Psoas muscle (tissue), 7 donors: ENCODE measurements at regions not wholly inside any gene's neighbourhood (a gene's known extent, or its start where the extent isn't known, plus 50 kb on each side); places are given as distances from the start of the nearest gene placed in this dataset.

Experiments used
- ATAC-seq, 4 donors: fragments of 200-7000 bp; cut with Tn5 transposase; one replicate each; pipeline ENCODE4 v1.9.1; 2020; ENCODE audit warnings: moderate library complexity in 3 of 4, mild to moderate bottlenecking in 2 of 4
- DNase-seq, 2 donors: peaks; one replicate each; pipeline ENCODE4 v3.0.0-alpha.2; 2020
- H3K27ac ChIP-seq: fragments of 200-600 bp; one replicate; pipeline ENCODE4 v1.8.0; 2022
- H3K27me3 ChIP-seq, 3 donors: fragments of 200-600 bp in 1 of 3; one replicate each; pipeline versions ENCODE4 v1.6.1 to v1.8.0; 2013 to 2022; ENCODE audit warnings: low read length in 2 of 3, mild to moderate bottlenecking in 2 of 3, moderate library complexity in 1 of 3; ENCODE audit not compliant: insufficient read depth in 3 of 3
- H3K36me3 ChIP-seq, 2 donors: fragments of 200-600 bp in 1 of 2; one replicate each; pipeline versions ENCODE4 v1.6.1 to v1.8.0; 2013 to 2022; ENCODE audit warnings: low read depth in 1 of 2, mild to moderate bottlenecking in 1 of 2, moderate library complexity in 1 of 2; ENCODE audit not compliant: insufficient read depth in 1 of 2
- H3K4me1 ChIP-seq: fragments of 200-600 bp; one replicate; pipeline ENCODE4 v1.8.0; 2022
- H3K4me3 ChIP-seq: fragments of 200-600 bp; one replicate; pipeline ENCODE4 v1.8.0; 2022; ENCODE audit warnings: mild to moderate bottlenecking
- H3K9me3 ChIP-seq: fragments of 200-600 bp; one replicate; pipeline ENCODE4 v1.8.0; 2022
- WGBS, 3 donors: extraction: QIAGEN DNeasy Blood & Tissue Kit; methylation state at CpG; one replicate each; pipeline versions ENCODE4 v1.1.6 to v1.1.7; 2013; 5-methylcytosine and 5-hydroxymethylcytosine counted together
- intact Hi-C, 2 donors: fragments of 100-400 bp; cut with DNase I; formaldehyde crosslinking; loops; one replicate each; pipeline versions ENCODE4 v1.11.0 to v1.14.2; 2022
- TF ChIP-seq, protein P1 (sequence below): fragments of 200-600 bp; IDR thresholded peaks from one replicate; pipeline ENCODE4 v1.8.0; 2022; ENCODE audit warnings: antibody characterized with exemption
- donor health status: healthy with polysubstance abuse.
- donor health status: DM: no; HTN: no; CAD: no; lungs with moderate emphysema.
- donor health status: Bipolar disorder and iron deficiency.
- donor health status: healthy.
- donor health status: DM: yes; HTN: yes; CAD: no.
- donor health status: DM: no; HTN: no; CAD: no.
- donor health status: DM: yes; HTN: yes; CAD: no.

DNA sequence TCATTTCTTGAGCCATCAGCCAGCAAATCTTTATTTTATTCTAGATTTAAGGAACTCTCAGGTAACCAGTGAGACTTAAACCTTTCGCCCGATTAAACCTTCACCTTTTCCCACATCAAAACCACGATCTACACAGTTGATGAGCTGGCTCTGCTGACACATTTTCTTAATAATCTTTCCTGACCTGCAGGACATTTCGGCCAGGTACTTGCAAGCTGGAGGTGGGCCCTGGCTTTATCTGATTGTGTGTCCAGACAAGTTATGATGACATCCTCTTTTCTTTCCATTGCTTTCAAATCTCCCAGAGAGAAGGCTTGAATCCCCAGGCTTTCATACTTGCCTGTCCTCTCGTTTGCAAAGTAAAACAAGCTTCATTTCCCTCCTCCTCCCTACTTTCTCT is 144.2 kb downstream of the EFNB2 start:
- TF ChIP-seq, protein P1, sequence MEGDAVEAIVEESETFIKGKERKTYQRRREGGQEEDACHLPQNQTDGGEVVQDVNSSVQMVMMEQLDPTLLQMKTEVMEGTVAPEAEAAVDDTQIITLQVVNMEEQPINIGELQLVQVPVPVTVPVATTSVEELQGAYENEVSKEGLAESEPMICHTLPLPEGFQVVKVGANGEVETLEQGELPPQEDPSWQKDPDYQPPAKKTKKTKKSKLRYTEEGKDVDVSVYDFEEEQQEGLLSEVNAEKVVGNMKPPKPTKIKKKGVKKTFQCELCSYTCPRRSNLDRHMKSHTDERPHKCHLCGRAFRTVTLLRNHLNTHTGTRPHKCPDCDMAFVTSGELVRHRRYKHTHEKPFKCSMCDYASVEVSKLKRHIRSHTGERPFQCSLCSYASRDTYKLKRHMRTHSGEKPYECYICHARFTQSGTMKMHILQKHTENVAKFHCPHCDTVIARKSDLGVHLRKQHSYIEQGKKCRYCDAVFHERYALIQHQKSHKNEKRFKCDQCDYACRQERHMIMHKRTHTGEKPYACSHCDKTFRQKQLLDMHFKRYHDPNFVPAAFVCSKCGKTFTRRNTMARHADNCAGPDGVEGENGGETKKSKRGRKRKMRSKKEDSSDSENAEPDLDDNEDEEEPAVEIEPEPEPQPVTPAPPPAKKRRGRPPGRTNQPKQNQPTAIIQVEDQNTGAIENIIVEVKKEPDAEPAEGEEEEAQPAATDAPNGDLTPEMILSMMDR = no peak
- H3K4me1 ChIP-seq = no peaks in the 10 kb centered on the region
- no peak overlapping the region for H3K27ac ChIP-seq
- H3K36me3 ChIP-seq = no peaks in the 10 kb centered on the region
- H3K4me3 ChIP-seq = no peak overlapping the region
- WGBS, 3 donors = 84 to 90% (median 85%) methylated on average over 5 of the region's 5 CpGs
- ATAC-seq = no peak
- DNase-seq = no peak
- no peaks in the 10 kb centered on the region for H3K9me3 ChIP-seq
- H3K27me3 ChIP-seq = peaks cover 0 to 1% (median 0%) of the 10 kb centered on the region in 3 donors
- intact Hi-C loops = no loop called here

GRCh38 chr13:106390367-106390766 is 145.1 kb downstream of the EFNB2 start:
- peaks cover 0 to 1% (median 0%) of the 10 kb centered on the region in 3 donors for H3K27me3 ChIP-seq
- no peak overlapping the region for H3K4me3 ChIP-seq
- intact Hi-C loops = no loop called here
- no peak for ATAC-seq
- no peaks in the 10 kb centered on the region for H3K36me3 ChIP-seq
- WGBS, 3 donors = 42 to 59% (median 42%) methylated on average over 1 of the region's 1 CpG
- H3K27ac ChIP-seq = no peak overlapping the region
- no peaks in the 10 kb centered on the region for H3K9me3 ChIP-seq
- no peaks in the 10 kb centered on the region for H3K4me1 ChIP-seq
- no peak for DNase-seq
- TF ChIP-seq, protein P1 = no peak

- 84 to 90% (median 87%) methylated on average over 6 of the region's 6 CpGs for WGBS, 3 donors
- Histone ChIP-seq H3K4me3 (no peak overlapping the region), H3K27me3 (peaks cover 0 to 1% (median 0%) of the 10 kb centered on the region in 3 donors), H3K9me3 (no peaks in the 10 kb centered on the region), H3K4me1 (no peaks in the 10 kb centered on the region), H3K36me3 (no peaks in the 10 kb centered on the region), H3K27ac (no peak overlapping the region)
- no peak for ATAC-seq
- TF ChIP-seq, protein P1 = no peak
- intact Hi-C loops = no loop called here
- no peak for DNase-seq
Measured at GRCh38 chr13:106385654-106386053, 149.8 kb downstream of the EFNB2 start.

- Histone ChIP-seq H3K36me3 (no peaks in the 10 kb centered on the region), H3K27me3 (peaks cover 0 to 1% (median 0%) of the 10 kb centered on the region in 3 donors), H3K4me1 (no peaks in the 10 kb centered on the region), H3K9me3 (no peaks in the 10 kb centered on the region), H3K27ac (no peak overlapping the region), H3K4me3 (no peak overlapping the region)
- no peak for DNase-seq
- intact Hi-C loops = no loop called here
- ATAC-seq = no peak
- WGBS, 3 donors = 65 to 86% (median 70%) methylated on average over 4 of the region's 4 CpGs
- TF ChIP-seq, protein P1 = no peak
Measured at GRCh38 chr13:106384516-106384915, 150.9 kb downstream of the EFNB2 start.

GRCh38 chr13:106383791-106384190 is 151.7 kb downstream of the EFNB2 start:
- ATAC-seq (no peak), DNase-seq (no peak)
- H3K36me3 ChIP-seq = no peaks in the 10 kb centered on the region
- no peak overlapping the region for H3K4me3 ChIP-seq
- peaks cover 0 to 1% (median under 1%) of the 10 kb centered on the region in 3 donors for H3K27me3 ChIP-seq
- no peaks in the 10 kb centered on the region for H3K9me3 ChIP-seq
- TF ChIP-seq, protein P1 = no peak
- H3K4me1 ChIP-seq = no peaks in the 10 kb centered on the region
- no peak overlapping the region for H3K27ac ChIP-seq
- WGBS, 3 donors = 99 to 100% (median 100%) methylated on average over 1 of the region's 1 CpG
- intact Hi-C loops = no loop called here
